NB4 (cell line): ENCODE measurements at regions not wholly inside any gene's neighbourhood (a gene's known extent, or its start where the extent isn't known, plus 50 kb on each side); places are given as distances from the start of the nearest gene placed in this dataset.

Source experiments
- POLR2A ChIP-seq: IDR thresholded peaks from 2 replicates; pipeline ENCODE4 v1.6.1; 2011; ENCODE audit warnings: mild to moderate bottlenecking; ENCODE audit not compliant: insufficient read length; ENCODE audit errors: extremely low read depth
- TF ChIP-seq, protein P1 (sequence below): IDR thresholded peaks from one replicate; pipeline ENCODE4 v1.5.1; 2012; ENCODE audit warnings: low read depth, low read length
- TF ChIP-seq, protein P2 (sequence below): IDR thresholded peaks from 2 replicates; pipeline ENCODE4 v1.6.1; 2011; ENCODE audit warnings: low read depth, low read length

DNA sequence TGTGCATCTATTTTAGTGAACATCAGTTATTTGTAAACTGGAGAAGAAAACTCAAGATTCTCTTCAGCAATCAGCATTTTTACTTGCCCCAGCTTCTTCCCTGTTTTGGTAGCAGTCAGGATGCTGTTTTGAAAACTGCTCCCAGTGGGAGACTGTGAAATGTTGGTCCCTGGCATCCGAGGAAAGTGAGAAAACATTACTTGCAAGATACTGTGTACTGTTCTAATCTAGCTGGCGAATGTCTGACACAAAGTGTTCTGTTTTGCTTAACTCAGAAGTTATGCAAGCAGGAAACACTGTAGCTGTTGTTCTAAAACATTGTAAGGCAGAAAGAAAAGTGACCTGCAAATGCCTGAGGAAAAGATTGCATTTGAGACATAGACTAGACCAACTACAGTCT lies 171.8 kb upstream of the POM121L12 start:
- TF ChIP-seq POLR2A, result no peak
- TF ChIP-seq, protein P1, sequence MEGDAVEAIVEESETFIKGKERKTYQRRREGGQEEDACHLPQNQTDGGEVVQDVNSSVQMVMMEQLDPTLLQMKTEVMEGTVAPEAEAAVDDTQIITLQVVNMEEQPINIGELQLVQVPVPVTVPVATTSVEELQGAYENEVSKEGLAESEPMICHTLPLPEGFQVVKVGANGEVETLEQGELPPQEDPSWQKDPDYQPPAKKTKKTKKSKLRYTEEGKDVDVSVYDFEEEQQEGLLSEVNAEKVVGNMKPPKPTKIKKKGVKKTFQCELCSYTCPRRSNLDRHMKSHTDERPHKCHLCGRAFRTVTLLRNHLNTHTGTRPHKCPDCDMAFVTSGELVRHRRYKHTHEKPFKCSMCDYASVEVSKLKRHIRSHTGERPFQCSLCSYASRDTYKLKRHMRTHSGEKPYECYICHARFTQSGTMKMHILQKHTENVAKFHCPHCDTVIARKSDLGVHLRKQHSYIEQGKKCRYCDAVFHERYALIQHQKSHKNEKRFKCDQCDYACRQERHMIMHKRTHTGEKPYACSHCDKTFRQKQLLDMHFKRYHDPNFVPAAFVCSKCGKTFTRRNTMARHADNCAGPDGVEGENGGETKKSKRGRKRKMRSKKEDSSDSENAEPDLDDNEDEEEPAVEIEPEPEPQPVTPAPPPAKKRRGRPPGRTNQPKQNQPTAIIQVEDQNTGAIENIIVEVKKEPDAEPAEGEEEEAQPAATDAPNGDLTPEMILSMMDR, result no peak
- TF ChIP-seq, protein P2, sequence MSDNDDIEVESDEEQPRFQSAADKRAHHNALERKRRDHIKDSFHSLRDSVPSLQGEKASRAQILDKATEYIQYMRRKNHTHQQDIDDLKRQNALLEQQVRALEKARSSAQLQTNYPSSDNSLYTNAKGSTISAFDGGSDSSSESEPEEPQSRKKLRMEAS, result no peak
